Left lung (tissue), 4 donors: ENCODE measurements at regions not wholly inside any gene's neighbourhood (a gene's known extent, or its start where the extent isn't known, plus 50 kb on each side); places are given as distances from the start of the nearest gene placed in this dataset.
A peak's percentile ranks its signal among the peaks of the same experiment; 100 is the strongest.
"Not testable (repeated sequence)": the region's sequence is repeated elsewhere in the genome, so short reads cannot be mapped to it uniquely, and the experiment has no call there.

Source experiments
- ATAC-seq: fragments of 200-7000 bp; cut with Tn5 transposase; one replicate; pipeline ENCODE4 v1.9.1; 2020; ENCODE audit warnings: moderate library complexity
- DNase-seq, 4 donors: peaks; one replicate each; pipeline ENCODE4 v3.0.0-alpha.2; 2013 to 2020
- H3K27ac ChIP-seq, 2 donors: fragments of 200-600 bp; sonication (generic) in 1 of 2; one replicate each; pipeline versions ENCODE4 v1.5.0 to v1.8.0; 2020 to 2021
- H3K27me3 ChIP-seq, 2 donors: fragments of 200-600 bp; sonication (generic) in 1 of 2; one replicate each; pipeline versions ENCODE4 v1.5.0 to v1.8.0; 2020 to 2021
- H3K36me3 ChIP-seq, 2 donors: fragments of 200-600 bp; sonication (generic) in 1 of 2; one replicate each; pipeline versions ENCODE4 v1.5.0 to v1.8.0; 2020 to 2021
- H3K4me1 ChIP-seq, 2 donors: fragments of 200-600 bp; one replicate each; pipeline ENCODE4 v1.8.0; 2021
- H3K4me3 ChIP-seq, 2 donors: fragments of 200-600 bp; sonication (generic) in 1 of 2; one replicate each; pipeline versions ENCODE4 v1.5.0 to v1.8.0; 2020 to 2021; ENCODE audit warnings: mild to moderate bottlenecking in 1 of 2
- H3K9me3 ChIP-seq, 2 donors: fragments of 200-600 bp; sonication (generic) in 1 of 2; one replicate each; pipeline versions ENCODE4 v1.5.0 to v1.8.0; 2020 to 2021
- intact Hi-C, 2 donors: fragments of 100-400 bp; cut with DNase I; formaldehyde crosslinking; loops; one replicate each; pipeline versions ENCODE4 v1.11.2 to v1.14.2; 2022
- TF ChIP-seq, protein P1 (sequence below), 2 donors: fragments of 200-600 bp; sonication (generic) in 1 of 2; IDR thresholded peaks; one replicate each; pipeline versions ENCODE4 v1.5.0 to v1.8.0; 2021; ENCODE audit warnings: antibody characterized with exemption in 2 of 2
- donor health status: DM: no; HTN: yes; CAD: no.
- donor health status: DM: no; HTN: no; CAD: no.

DNA sequence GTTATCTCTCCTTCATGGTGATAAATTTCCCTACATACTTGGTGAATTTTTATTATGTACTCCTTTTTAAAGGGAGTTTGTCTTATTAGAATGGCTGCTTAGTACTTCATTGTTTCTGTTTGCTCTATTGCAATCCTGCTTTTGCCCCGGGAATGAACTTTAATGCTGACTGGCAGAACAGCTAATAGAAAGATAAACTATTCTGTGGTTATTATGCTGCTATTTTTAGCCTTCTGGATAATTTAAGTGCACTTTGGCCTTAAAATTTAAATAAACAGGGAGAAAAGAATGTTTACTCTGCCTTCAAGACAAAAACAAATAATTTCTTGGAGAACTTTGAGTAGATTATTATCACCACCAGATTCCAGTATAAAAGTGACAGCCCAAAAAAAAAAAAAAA is 413.8 kb upstream of the CCDC54 start:
- no peak overlapping the region for H3K27ac ChIP-seq
- H3K4me3 ChIP-seq: no peak overlapping the region
- intact Hi-C loops: no loop called here
- no peaks in the 10 kb centered on the region for H3K36me3 ChIP-seq
- no peaks in the 10 kb centered on the region for H3K4me1 ChIP-seq
- TF ChIP-seq, protein P1, sequence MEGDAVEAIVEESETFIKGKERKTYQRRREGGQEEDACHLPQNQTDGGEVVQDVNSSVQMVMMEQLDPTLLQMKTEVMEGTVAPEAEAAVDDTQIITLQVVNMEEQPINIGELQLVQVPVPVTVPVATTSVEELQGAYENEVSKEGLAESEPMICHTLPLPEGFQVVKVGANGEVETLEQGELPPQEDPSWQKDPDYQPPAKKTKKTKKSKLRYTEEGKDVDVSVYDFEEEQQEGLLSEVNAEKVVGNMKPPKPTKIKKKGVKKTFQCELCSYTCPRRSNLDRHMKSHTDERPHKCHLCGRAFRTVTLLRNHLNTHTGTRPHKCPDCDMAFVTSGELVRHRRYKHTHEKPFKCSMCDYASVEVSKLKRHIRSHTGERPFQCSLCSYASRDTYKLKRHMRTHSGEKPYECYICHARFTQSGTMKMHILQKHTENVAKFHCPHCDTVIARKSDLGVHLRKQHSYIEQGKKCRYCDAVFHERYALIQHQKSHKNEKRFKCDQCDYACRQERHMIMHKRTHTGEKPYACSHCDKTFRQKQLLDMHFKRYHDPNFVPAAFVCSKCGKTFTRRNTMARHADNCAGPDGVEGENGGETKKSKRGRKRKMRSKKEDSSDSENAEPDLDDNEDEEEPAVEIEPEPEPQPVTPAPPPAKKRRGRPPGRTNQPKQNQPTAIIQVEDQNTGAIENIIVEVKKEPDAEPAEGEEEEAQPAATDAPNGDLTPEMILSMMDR (IDR thresholded peaks at IDR 0.05): no peak
- ATAC-seq (peak; percentile 94), DNase-seq (peak in 2 of 4 donors; percentile 56 to 75)
- H3K27me3 ChIP-seq: no peaks in the 10 kb centered on the region
- no peaks in the 10 kb centered on the region for H3K9me3 ChIP-seq

DNA sequence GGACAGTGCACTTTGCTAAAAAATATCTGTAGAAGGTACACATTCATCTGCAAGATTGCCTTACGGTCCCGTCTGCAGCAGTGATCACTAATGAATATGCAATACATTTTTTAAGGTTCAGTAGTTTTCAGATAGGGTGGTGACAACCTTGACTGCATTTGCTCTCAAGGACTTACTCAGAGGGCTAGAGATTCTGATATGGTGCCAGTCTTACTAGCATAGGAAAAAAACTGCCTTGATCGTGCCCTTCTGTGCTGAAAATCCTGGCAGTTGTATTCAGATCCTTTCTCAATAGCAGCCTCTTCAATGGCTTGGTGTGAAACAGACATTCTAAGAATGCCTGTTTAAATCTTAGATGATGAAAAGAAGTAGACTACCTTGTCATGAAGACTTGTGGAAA is 411.9 kb upstream of the CCDC54 start:
- TF ChIP-seq, protein P1 (IDR thresholded peaks at IDR 0.05): no peak
- Histone ChIP-seq H3K4me3 (no peak overlapping the region), H3K36me3 (no peaks in the 10 kb centered on the region), H3K4me1 (no peaks in the 10 kb centered on the region), H3K9me3 (no peaks in the 10 kb centered on the region), H3K27ac (no peak overlapping the region), H3K27me3 (no peaks in the 10 kb centered on the region)
- ATAC-seq (peak; percentile 47), DNase-seq (no peak)
- intact Hi-C loops: no loop called here

DNA sequence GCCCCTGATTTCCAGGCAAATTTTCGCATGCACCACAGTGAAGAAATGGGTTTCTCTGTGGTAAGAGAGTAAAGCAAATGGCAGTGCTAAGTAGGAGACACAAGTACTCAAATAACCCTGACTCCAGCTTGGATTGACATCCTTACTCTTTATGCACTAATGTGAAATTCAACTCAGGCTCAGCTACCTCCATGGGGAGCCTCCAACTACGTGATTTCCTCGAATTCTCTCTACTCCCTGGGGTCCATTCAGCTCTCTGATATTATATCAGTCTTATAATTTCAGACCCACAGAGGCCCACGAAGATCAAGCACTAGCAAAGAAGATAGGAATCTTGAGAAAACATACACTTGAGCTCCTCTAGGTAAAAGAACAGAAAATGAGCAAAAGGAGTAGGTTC is 407.6 kb upstream of the CCDC54 start:
- intact Hi-C loops: no loop called here
- H3K27me3 ChIP-seq: no peaks in the 10 kb centered on the region
- no peak overlapping the region for H3K4me3 ChIP-seq
- H3K4me1 ChIP-seq: no peaks in the 10 kb centered on the region
- H3K9me3 ChIP-seq: no peaks in the 10 kb centered on the region
- no peak overlapping the region for H3K27ac ChIP-seq
- TF ChIP-seq, protein P1 (IDR thresholded peaks at IDR 0.05): no peak
- ATAC-seq (no peak), DNase-seq (no peak)
- H3K36me3 ChIP-seq: no peaks in the 10 kb centered on the region

DNA sequence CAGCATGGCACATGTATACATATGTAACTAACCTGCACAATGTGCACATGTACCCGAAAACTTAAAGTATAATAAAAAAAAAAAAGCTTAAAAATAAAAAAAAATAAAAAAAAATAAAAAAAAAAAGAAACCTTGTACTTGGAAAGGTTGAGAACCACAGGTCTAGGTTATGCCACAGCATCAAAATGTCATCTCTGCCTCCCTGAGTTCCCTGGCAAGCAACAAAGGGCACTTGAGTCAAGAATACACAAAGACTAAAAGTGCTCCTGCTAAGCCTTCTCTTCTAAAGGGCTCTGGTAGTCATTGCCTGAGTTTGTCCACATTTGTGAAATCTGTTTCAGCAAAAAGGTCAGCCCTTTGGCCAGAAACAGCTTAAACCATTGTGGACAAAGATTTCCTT is 395.8 kb upstream of the CCDC54 start:
- Histone ChIP-seq H3K27me3 (no peaks in the 10 kb centered on the region), H3K27ac (no peak overlapping the region), H3K36me3 (no peaks in the 10 kb centered on the region), H3K4me3 (no peak overlapping the region), H3K4me1 (no peaks in the 10 kb centered on the region), H3K9me3 (no peaks in the 10 kb centered on the region)
- TF ChIP-seq, protein P1 (IDR thresholded peaks at IDR 0.05): no peak
- intact Hi-C loops: no loop called here
- ATAC-seq (peak; percentile 84), DNase-seq (no peak)

DNA sequence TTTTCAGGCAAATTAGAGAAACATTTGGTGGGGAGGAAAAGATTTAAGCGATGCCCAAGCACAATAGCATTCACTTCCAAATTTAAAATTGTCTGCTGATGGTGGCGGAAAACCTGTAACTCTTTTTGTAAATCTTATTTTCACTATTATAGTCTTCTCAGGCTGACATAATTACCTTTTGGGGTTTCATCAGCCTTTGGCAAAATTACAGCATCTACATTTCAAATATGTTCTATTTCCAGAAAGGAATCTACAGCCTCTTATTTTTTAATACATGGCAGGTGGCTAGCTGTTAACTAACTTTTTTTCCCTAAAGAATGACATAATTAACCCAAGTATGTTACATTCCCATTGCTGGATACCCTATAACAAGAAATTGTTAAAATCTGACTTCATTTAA is 391.5 kb upstream of the CCDC54 start:
- no peaks in the 10 kb centered on the region for H3K27me3 ChIP-seq
- ATAC-seq (no peak), DNase-seq (no peak)
- intact Hi-C loops: no loop called here
- no peaks in the 10 kb centered on the region for H3K36me3 ChIP-seq
- no peak overlapping the region for H3K27ac ChIP-seq
- TF ChIP-seq, protein P1 (IDR thresholded peaks at IDR 0.05): no peak
- H3K4me3 ChIP-seq: no peak overlapping the region
- H3K4me1 ChIP-seq: no peaks in the 10 kb centered on the region
- H3K9me3 ChIP-seq: peaks cover 0 to 5% of the 10 kb centered on the region in 2 donors

DNA sequence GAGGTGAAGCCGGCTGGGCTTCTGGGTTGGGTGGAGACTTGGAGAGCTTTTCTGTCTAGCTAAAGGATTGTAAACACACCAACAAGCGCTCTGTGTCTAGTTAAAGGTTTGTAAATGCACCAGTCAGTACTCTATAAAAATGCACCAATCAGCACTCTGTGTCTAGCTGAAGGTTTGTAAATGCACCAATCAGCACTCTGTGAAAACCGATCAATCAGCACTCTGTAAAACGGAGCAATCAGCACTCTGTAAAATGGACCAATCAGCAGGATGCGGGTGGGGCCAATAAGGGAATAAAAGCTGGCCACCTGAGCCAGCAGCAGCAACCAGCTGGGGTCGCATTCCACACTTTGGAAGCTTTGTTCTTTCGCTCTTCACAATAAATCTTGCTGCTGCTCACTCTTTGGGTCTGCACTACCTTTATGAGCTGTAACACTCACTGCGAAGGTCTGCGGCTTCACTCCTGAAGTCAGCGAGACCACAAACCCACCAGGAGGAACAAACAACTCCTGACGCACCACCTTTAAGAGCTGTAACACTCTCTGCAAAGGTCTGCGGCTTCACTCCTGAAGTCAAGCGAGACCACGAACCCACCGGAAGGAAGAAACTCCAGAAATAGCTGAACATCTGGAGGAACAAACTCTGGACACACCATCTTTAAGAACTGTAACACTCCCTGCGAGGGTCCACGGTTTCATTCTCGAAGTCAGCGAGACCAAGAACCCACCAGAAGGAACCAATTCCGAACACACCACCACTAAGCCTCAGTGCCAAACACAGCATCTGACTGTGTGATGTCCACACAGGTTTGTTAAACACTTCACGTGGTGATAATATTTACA is 378.2 kb upstream of the CCDC54 start:
- H3K27me3 ChIP-seq, H3K4me1 ChIP-seq, intact Hi-C loops, ATAC-seq, H3K36me3 ChIP-seq, H3K27ac ChIP-seq, H3K9me3 ChIP-seq, DNase-seq, H3K4me3 ChIP-seq: not testable (repeated sequence)
